ENCODE measurements at regions not wholly inside any gene's neighbourhood (a gene's known extent, or its start where the extent isn't known, plus 50 kb on each side); places are given as distances from the start of the nearest gene placed in this dataset.

GRCh38 chr3:28786446-28786845 is 437.8 kb upstream of the AZI2 start:
- TF ChIP-seq CTCF (IDR thresholded peaks at IDR 0.05), result no peak

- no peak for TF ChIP-seq CTCF (IDR thresholded peaks at IDR 0.05)
Observed at GRCh38 chr3:28788571-28788970, 439.9 kb upstream of the AZI2 start.

GRCh38 chr3:28791713-28792255 is 443.2 kb upstream of the AZI2 start:
- no peak for TF ChIP-seq CTCF (IDR thresholded peaks at IDR 0.05)

GRCh38 chr3:28792604-28793003 is 444.0 kb upstream of the AZI2 start:
- no peak for TF ChIP-seq CTCF (IDR thresholded peaks at IDR 0.05)

- TF ChIP-seq CTCF (IDR thresholded peaks at IDR 0.05), result no peak; the same call in 1 of the 2 replicates
Observed at GRCh38 chr3:28799084-28799483, 450.5 kb upstream of the AZI2 start.

- TF ChIP-seq CTCF (IDR thresholded peaks at IDR 0.05), result no peak
Observed at GRCh38 chr3:28800203-28800602, 451.6 kb upstream of the AZI2 start.

- TF ChIP-seq CTCF (IDR thresholded peaks at IDR 0.05), result no peak
Observed at GRCh38 chr3:28808068-28808467, 459.4 kb upstream of the AZI2 start.

GRCh38 chr3:28816017-28816416 is 464.9 kb upstream of the RBMS3 start:
- no peak for TF ChIP-seq CTCF (IDR thresholded peaks at IDR 0.05)

Measured in LNCAP (cell line).